Middle frontal gyrus (tissue), 1 donor: ENCODE measurements at regions not wholly inside any gene's neighbourhood (a gene's known extent, or its start where the extent isn't known, plus 50 kb on each side); places are given as distances from the start of the nearest gene placed in this dataset.

ENCODE experiments used
- DNase-seq: peaks from one replicate; pipeline ENCODE4 v3.0.0-alpha.2; 2015; ENCODE audit warnings: low spot score; ENCODE audit errors: extremely low spot score

- DNase-seq, result no peak
These were observed 938.4 kb upstream of the SEMA6D start for GRCh38 chr15:46778876-46779275.

- no peak for DNase-seq
These were observed 930.6 kb upstream of the SEMA6D start for GRCh38 chr15:46786590-46787285.

- DNase-seq, result no peak
These were observed 921.6 kb upstream of the SEMA6D start for GRCh38 chr15:46795685-46796084.

- DNase-seq, result no peak
These were observed 908.5 kb upstream of the SEMA6D start for GRCh38 chr15:46808834-46809233.

GRCh38 chr15:46815240-46815639 is 902.1 kb upstream of the SEMA6D start:
- DNase-seq, result no peak

- DNase-seq, result no peak
These were observed 901.5 kb upstream of the SEMA6D start for GRCh38 chr15:46815765-46816164.

GRCh38 chr15:46848704-46849103 is 868.6 kb upstream of the SEMA6D start:
- DNase-seq, result no peak

GRCh38 chr15:46853600-46853999 is 863.7 kb upstream of the SEMA6D start:
- no peak for DNase-seq

- DNase-seq, result no peak
These were observed 862.7 kb upstream of the SEMA6D start for GRCh38 chr15:46854564-46854963.

GRCh38 chr15:46855388-46855787 is 861.9 kb upstream of the SEMA6D start:
- DNase-seq, result no peak

- DNase-seq, result no peak
These were observed 860.3 kb upstream of the SEMA6D start for GRCh38 chr15:46856839-46857502.

GRCh38 chr15:46858150-46858549 is 859.2 kb upstream of the SEMA6D start:
- DNase-seq, result no peak

- no peak for DNase-seq
These were observed 855.5 kb upstream of the SEMA6D start for GRCh38 chr15:46861796-46862195.

- DNase-seq, result no peak
These were observed 852.1 kb upstream of the SEMA6D start for GRCh38 chr15:46865155-46865554.

- no peak for DNase-seq
These were observed 844.9 kb upstream of the SEMA6D start for GRCh38 chr15:46872286-46872980.

- DNase-seq, result no peak
These were observed 844.3 kb upstream of the SEMA6D start for GRCh38 chr15:46872981-46873330.

GRCh38 chr15:46879032-46879770 is 838.1 kb upstream of the SEMA6D start:
- no peak for DNase-seq

GRCh38 chr15:46880791-46881190 is 836.5 kb upstream of the SEMA6D start:
- DNase-seq, result no peak

GRCh38 chr15:46892621-46893160 is 824.6 kb upstream of the SEMA6D start:
- DNase-seq, result no peak

- no peak for DNase-seq
These were observed 822.7 kb upstream of the SEMA6D start for GRCh38 chr15:46894644-46895043.

GRCh38 chr15:46897266-46897665 is 820.0 kb upstream of the SEMA6D start:
- no peak for DNase-seq

GRCh38 chr15:46901001-46901400 is 816.3 kb upstream of the SEMA6D start:
- no peak for DNase-seq
